Skeletal muscle satellite cell (primary cell): ENCODE measurements at regions not wholly inside any gene's neighbourhood (a gene's known extent, or its start where the extent isn't known, plus 50 kb on each side); places are given as distances from the start of the nearest gene placed in this dataset.

Experiments used
- H3K27me3 ChIP-seq: 2 replicates; pipeline ENCODE4 v1.7.0; 2013; ENCODE audit warnings: low read length; ENCODE audit not compliant: control insufficient read depth, insufficient read depth
- H3K36me3 ChIP-seq: 2 replicates; pipeline ENCODE4 v1.7.0; 2013; ENCODE audit warnings: mild to moderate bottlenecking, control low read depth, low read length; ENCODE audit not compliant: insufficient read depth
- H3K4me1 ChIP-seq: 2 replicates; pipeline ENCODE4 v1.7.0; 2013; ENCODE audit warnings: low read length; ENCODE audit not compliant: control insufficient read depth, insufficient read depth
- H3K4me2 ChIP-seq: 2 replicates; pipeline ENCODE4 v1.7.0; 2013; ENCODE audit warnings: mild to moderate bottlenecking, low read length
- H3K4me3 ChIP-seq: 2 replicates; pipeline ENCODE4 v1.7.0; 2013; ENCODE audit warnings: low read length
- H3K9ac ChIP-seq: 2 replicates; pipeline ENCODE4 v1.7.0; 2013; ENCODE audit warnings: mild to moderate bottlenecking, low read depth, low read length, moderate library complexity
- H3K9me3 ChIP-seq: replicated peaks from 2 replicates; pipeline ENCODE4 v1.7.0; 2013; ENCODE audit warnings: mild to moderate bottlenecking, control low read depth, low read length

GRCh38 chr21:16592381-16592780 lies 862.6 kb downstream of the USP25 start:
- H3K9me3 ChIP-seq: no peaks in the 10 kb centered on the region
- H3K4me2 ChIP-seq: no peak overlapping the region
- peaks cover 6% of the 10 kb centered on the region for H3K4me1 ChIP-seq
- no peaks in the 10 kb centered on the region for H3K27me3 ChIP-seq
- H3K9ac ChIP-seq: no peak overlapping the region
- no peaks in the 10 kb centered on the region for H3K36me3 ChIP-seq
- no peak overlapping the region for H3K4me3 ChIP-seq

- Histone ChIP-seq H3K27me3 (no peaks in the 10 kb centered on the region), H3K36me3 (no peaks in the 10 kb centered on the region), H3K9me3 (no peaks in the 10 kb centered on the region), H3K4me3 (no peak overlapping the region), H3K4me2 (no peak overlapping the region), H3K9ac (no peak overlapping the region), H3K4me1 (no peaks in the 10 kb centered on the region)
These were observed 864.4 kb downstream of the USP25 start for GRCh38 chr21:16594191-16594590.

- Histone ChIP-seq H3K4me1 (no peaks in the 10 kb centered on the region), H3K4me3 (no peak overlapping the region), H3K36me3 (no peaks in the 10 kb centered on the region), H3K4me2 (no peak overlapping the region), H3K9ac (no peak overlapping the region), H3K27me3 (no peaks in the 10 kb centered on the region), H3K9me3 (no peaks in the 10 kb centered on the region)
These were observed 866.6 kb downstream of the USP25 start for GRCh38 chr21:16596369-16596768.

GRCh38 chr21:16597753-16598152 lies 868.0 kb downstream of the USP25 start:
- Histone ChIP-seq H3K4me3 (no peak overlapping the region), H3K36me3 (no peaks in the 10 kb centered on the region), H3K9me3 (no peaks in the 10 kb centered on the region), H3K4me2 (no peak overlapping the region), H3K9ac (no peak overlapping the region), H3K4me1 (no peaks in the 10 kb centered on the region), H3K27me3 (no peaks in the 10 kb centered on the region)

GRCh38 chr21:16605597-16605996 lies 875.8 kb downstream of the USP25 start:
- Histone ChIP-seq H3K27me3 (no peaks in the 10 kb centered on the region), H3K36me3 (no peaks in the 10 kb centered on the region), H3K4me2 (no peak overlapping the region), H3K4me1 (no peaks in the 10 kb centered on the region), H3K4me3 (no peak overlapping the region), H3K9ac (no peak overlapping the region), H3K9me3 (no peaks in the 10 kb centered on the region)

GRCh38 chr21:16606271-16606670 lies 876.5 kb downstream of the USP25 start:
- Histone ChIP-seq H3K4me2 (no peak overlapping the region), H3K4me3 (no peak overlapping the region), H3K9ac (no peak overlapping the region), H3K4me1 (no peaks in the 10 kb centered on the region), H3K36me3 (no peaks in the 10 kb centered on the region), H3K9me3 (no peaks in the 10 kb centered on the region), H3K27me3 (no peaks in the 10 kb centered on the region)

- Histone ChIP-seq H3K4me3 (no peak overlapping the region), H3K9me3 (no peaks in the 10 kb centered on the region), H3K9ac (no peak overlapping the region), H3K36me3 (no peaks in the 10 kb centered on the region), H3K4me2 (no peak overlapping the region), H3K4me1 (no peaks in the 10 kb centered on the region), H3K27me3 (no peaks in the 10 kb centered on the region)
These were observed 878.5 kb downstream of the USP25 start for GRCh38 chr21:16608209-16608830.

- H3K4me1 ChIP-seq: no peaks in the 10 kb centered on the region
- H3K9me3 ChIP-seq: no peaks in the 10 kb centered on the region
- no peaks in the 10 kb centered on the region for H3K36me3 ChIP-seq
- H3K9ac ChIP-seq: no peak overlapping the region
- no peaks in the 10 kb centered on the region for H3K27me3 ChIP-seq
- H3K4me3 ChIP-seq: no peak overlapping the region
- H3K4me2 ChIP-seq: no peak overlapping the region
These were observed 889.5 kb downstream of the USP25 start for GRCh38 chr21:16619281-16619680.

GRCh38 chr21:16620786-16621320 lies 891.1 kb downstream of the USP25 start:
- Histone ChIP-seq H3K4me1 (no peaks in the 10 kb centered on the region), H3K4me3 (no peak overlapping the region), H3K9me3 (no peaks in the 10 kb centered on the region), H3K36me3 (no peaks in the 10 kb centered on the region), H3K4me2 (no peak overlapping the region), H3K27me3 (no peaks in the 10 kb centered on the region), H3K9ac (no peak overlapping the region)

- Histone ChIP-seq H3K36me3 (no peaks in the 10 kb centered on the region), H3K4me2 (no peak overlapping the region), H3K9me3 (no peaks in the 10 kb centered on the region), H3K27me3 (no peaks in the 10 kb centered on the region), H3K4me3 (no peak overlapping the region), H3K4me1 (no peaks in the 10 kb centered on the region), H3K9ac (no peak overlapping the region)
These were observed 888.2 kb upstream of the CXADR start for GRCh38 chr21:16624479-16625118.

GRCh38 chr21:16625491-16625890 lies 887.4 kb upstream of the CXADR start:
- no peaks in the 10 kb centered on the region for H3K9me3 ChIP-seq
- H3K27me3 ChIP-seq: no peaks in the 10 kb centered on the region
- H3K9ac ChIP-seq: no peak overlapping the region
- no peak overlapping the region for H3K4me2 ChIP-seq
- H3K36me3 ChIP-seq: no peaks in the 10 kb centered on the region
- no peak overlapping the region for H3K4me3 ChIP-seq
- H3K4me1 ChIP-seq: no peaks in the 10 kb centered on the region
